ENCODE measurements at regions not wholly inside any gene's neighbourhood (a gene's known extent, or its start where the extent isn't known, plus 50 kb on each side); places are given as distances from the start of the nearest gene placed in this dataset.
A peak's percentile ranks its signal among the peaks of the same experiment; 100 is the strongest.

- H3K36me3 ChIP-seq: no peaks in the 10 kb centered on the region
- DNase-seq: no peak
- intact Hi-C loops (cut with DNase I): no loop called here
- 86 to 91% methylated on average over 2 of the region's 2 CpGs for WGBS, 2 donors
- no peak overlapping the region for H3K4me3 ChIP-seq (replicated peaks in 1 of 3)
- H3K27me3 ChIP-seq: no peaks in the 10 kb centered on the region
- H3K4me1 ChIP-seq: no peaks in the 10 kb centered on the region
- no peak overlapping the region for H3K27ac ChIP-seq
- no peaks in the 10 kb centered on the region for H3K9me3 ChIP-seq
- TF ChIP-seq CTCF (IDR thresholded peaks at IDR 0.05) (no peak), POLR2A (IDR thresholded peaks at IDR 0.05) (no peak)
Measured at GRCh38 chr5:142455856-142456255, 131.0 kb upstream of the SPRY4 start.

- intact Hi-C loops (cut with DNase I): no loop called here
- Histone ChIP-seq H3K4me1 (no peaks in the 10 kb centered on the region), H3K27me3 (no peaks in the 10 kb centered on the region), H3K36me3 (no peaks in the 10 kb centered on the region), H3K9me3 (no peaks in the 10 kb centered on the region), H3K27ac (no peak overlapping the region), H3K4me3 (replicated peaks in 1 of 3) (no peak overlapping the region)
- TF ChIP-seq CTCF (IDR thresholded peaks at IDR 0.05) (no peak), POLR2A (IDR thresholded peaks at IDR 0.05) (peak in 1 of 2 donors; percentile 7)
- WGBS, 2 donors: 66 to 80% methylated on average over 2 to 6 of the region's 7 CpGs
- no peak for DNase-seq
Measured at GRCh38 chr5:142453932-142454331, 129.1 kb upstream of the SPRY4 start.

GRCh38 chr5:142450419-142450818, 125.6 kb upstream of the SPRY4 start:
- Histone ChIP-seq H3K4me1 (peaks cover 0 to 7% of the 10 kb centered on the region in 2 donors), H3K4me3 (replicated peaks in 1 of 3) (no peak overlapping the region), H3K27me3 (no peaks in the 10 kb centered on the region), H3K27ac (no peak overlapping the region), H3K9me3 (no peaks in the 10 kb centered on the region), H3K36me3 (no peaks in the 10 kb centered on the region)
- no peak for DNase-seq
- no peak for TF ChIP-seq POLR2A (IDR thresholded peaks at IDR 0.05)
- no peak for TF ChIP-seq CTCF (IDR thresholded peaks at IDR 0.05)
- intact Hi-C loops (cut with DNase I): no loop called here

- H3K9me3 ChIP-seq: no peaks in the 10 kb centered on the region
- no peaks in the 10 kb centered on the region for H3K27me3 ChIP-seq
- no peaks in the 10 kb centered on the region for H3K36me3 ChIP-seq
- 95 to 100% methylated on average over 1 of the region's 1 CpG for WGBS, 2 donors
- no peak overlapping the region for H3K4me3 ChIP-seq (replicated peaks in 1 of 3)
- H3K27ac ChIP-seq: no peak overlapping the region
- no peak for DNase-seq
- peaks cover 0 to 9% of the 10 kb centered on the region in 2 donors for H3K4me1 ChIP-seq
- no peak for TF ChIP-seq POLR2A (IDR thresholded peaks at IDR 0.05)
- TF ChIP-seq CTCF (IDR thresholded peaks at IDR 0.05): no peak
- intact Hi-C loops (cut with DNase I): loop anchor here (10.0 kb wide), 1 partner anchor 97 kb away; no protein-coding TSS in a partner anchor
Measured at GRCh38 chr5:142447887-142448286, 123.1 kb upstream of the SPRY4 start.

GRCh38 chr5:142446960-142447279, 122.1 kb upstream of the SPRY4 start:
- Histone ChIP-seq H3K27ac (peak overlapping the region in 1 of 3 donors; percentile 35), H3K36me3 (no peaks in the 10 kb centered on the region), H3K27me3 (no peaks in the 10 kb centered on the region), H3K4me3 (replicated peaks in 1 of 3) (no peak overlapping the region), H3K4me1 (peaks cover 0 to 9% of the 10 kb centered on the region in 2 donors), H3K9me3 (no peaks in the 10 kb centered on the region)
- WGBS, 2 donors: 70 to 80% methylated on average over 3 of the region's 3 CpGs
- DNase-seq: no peak
- intact Hi-C loops (cut with DNase I): loop anchor here (10.0 kb wide), 1 partner anchor 98 kb away; no protein-coding TSS in a partner anchor
- TF ChIP-seq CTCF (IDR thresholded peaks at IDR 0.05): no peak
- TF ChIP-seq POLR2A (IDR thresholded peaks at IDR 0.05): no peak

All from thyroid gland (tissue), 4 donors.